Transverse colon (tissue), 4 donors: ENCODE measurements at regions not wholly inside any gene's neighbourhood (a gene's known extent, or its start where the extent isn't known, plus 50 kb on each side); places are given as distances from the start of the nearest gene placed in this dataset.

ENCODE experiments used
- CTCF ChIP-seq, 5 experiments: fragments of 200-600 bp in 3 of 5; fragments of 450-650 bp in 2 of 5; sonication (generic) in 3 of 5; IDR thresholded peaks; 1 replicate in 2 of 5; 2 replicates in 3 of 5; pipeline ENCODE4 v1.5.1; 2016 to 2017; ENCODE audit warnings: antibody characterized with exemption in 5 of 5, inconsistent platforms in 3 of 5, mild to moderate bottlenecking in 2 of 5, moderate library complexity in 1 of 5
- POLR2A ChIP-seq: fragments of 450-650 bp; IDR thresholded peaks from one replicate; pipeline ENCODE4 v1.6.1; 2016; ENCODE audit warnings: antibody characterized with exemption, mild to moderate bottlenecking, moderate library complexity
- POLR2AphosphoS5 ChIP-seq, 3 donors: sonication (generic); formaldehyde crosslinking; IDR thresholded peaks; one replicate each; pipeline ENCODE4 v1.6.1; 2016; ENCODE audit warnings: antibody characterized with exemption in 3 of 3

DNA sequence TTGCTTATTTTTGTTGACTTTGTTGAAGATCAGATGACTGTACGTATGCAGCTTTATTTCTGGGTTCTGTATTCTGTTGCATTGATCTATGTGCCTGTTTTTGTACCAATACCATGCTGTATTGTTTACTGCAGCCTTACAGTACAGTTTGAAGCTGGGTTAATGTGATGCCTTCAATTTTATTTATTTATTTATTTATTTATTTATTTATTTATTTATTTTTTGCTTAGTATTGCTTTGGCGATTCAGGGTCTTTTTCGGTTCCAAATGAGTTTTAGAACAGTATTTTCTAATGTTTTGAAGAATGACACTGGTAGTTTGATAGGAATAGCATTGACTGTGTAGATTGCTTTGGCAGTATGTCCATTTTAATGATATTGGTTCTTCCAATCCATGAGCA lies 210.3 kb downstream of the EPM2A start:
- no peak for TF ChIP-seq CTCF (IDR thresholded peaks at IDR 0.05)
- no peak for TF ChIP-seq POLR2AphosphoS5 (IDR thresholded peaks at IDR 0.05)
- TF ChIP-seq POLR2A, result no peak
